ENCODE measurements at regions not wholly inside any gene's neighbourhood (a gene's known extent, or its start where the extent isn't known, plus 50 kb on each side); places are given as distances from the start of the nearest gene placed in this dataset.

- no peak for DNase-seq (ENCODE audit: low spot score)
Observed at GRCh38 chr5:20113931-20114330, 125.9 kb upstream of the CDH18 start.

GRCh38 chr5:20113031-20113715 is 125.2 kb upstream of the CDH18 start:
- DNase-seq (ENCODE audit: low spot score): no peak

GRCh38 chr5:20109326-20109725 is 121.3 kb upstream of the CDH18 start:
- no peak for DNase-seq (ENCODE audit: low spot score)

- DNase-seq (ENCODE audit: low spot score): no peak
Observed at GRCh38 chr5:20105915-20106314, 117.9 kb upstream of the CDH18 start.

GRCh38 chr5:20102293-20102692 is 114.3 kb upstream of the CDH18 start:
- DNase-seq (ENCODE audit: low spot score): no peak

GRCh38 chr5:20098694-20099093 is 110.7 kb upstream of the CDH18 start:
- DNase-seq (ENCODE audit: low spot score): no peak

- no peak for DNase-seq (ENCODE audit: low spot score)
Observed at GRCh38 chr5:20088361-20088760, 100.4 kb upstream of the CDH18 start.

- DNase-seq (ENCODE audit: low spot score): no peak
Observed at GRCh38 chr5:20087299-20087698, 99.3 kb upstream of the CDH18 start.

GRCh38 chr5:20077186-20077585 is 89.2 kb upstream of the CDH18 start:
- DNase-seq (ENCODE audit: low spot score): no peak

- DNase-seq (ENCODE audit: low spot score): no peak
Observed at GRCh38 chr5:20056933-20057332, 68.9 kb upstream of the CDH18 start.

GRCh38 chr5:20055301-20055700 is 67.3 kb upstream of the CDH18 start:
- DNase-seq (ENCODE audit: low spot score): no peak

- DNase-seq (ENCODE audit: low spot score): no peak
Observed at GRCh38 chr5:20050262-20050661, 62.3 kb upstream of the CDH18 start.

GRCh38 chr5:20044460-20044859 is 56.5 kb upstream of the CDH18 start:
- no peak for DNase-seq (ENCODE audit: low spot score)

- DNase-seq (ENCODE audit: low spot score): no peak
Observed at GRCh38 chr5:20041326-20042274, 53.6 kb upstream of the CDH18 start.

- no peak for DNase-seq (ENCODE audit: low spot score)
Observed at GRCh38 chr5:20040901-20041300, 52.9 kb upstream of the CDH18 start.

All from AG08396 (cell line).